Omental fat pad (tissue), 3 donors: ENCODE measurements at regions not wholly inside any gene's neighbourhood (a gene's known extent, or its start where the extent isn't known, plus 50 kb on each side); places are given as distances from the start of the nearest gene placed in this dataset.
"Not testable (repeated sequence)": the region's sequence is repeated elsewhere in the genome, so short reads cannot be mapped to it uniquely, and the experiment has no call there.

Experiments used
- ATAC-seq: fragments of 150-250 bp; one replicate; pipeline ENCODE4 v1.9.1; 2016; ENCODE audit warnings: mild to moderate bottlenecking, moderate library complexity; ENCODE audit not compliant: low FRiP score
- DNase-seq: peaks from one replicate; pipeline ENCODE4 v3.0.0-alpha.2; 2019; ENCODE audit warnings: low spot score
- TF ChIP-seq, protein P1 (sequence below), 3 donors: fragments of 450-650 bp; IDR thresholded peaks; one replicate each; pipeline ENCODE4 v1.5.1; 2016 to 2017; ENCODE audit warnings: antibody characterized with exemption in 3 of 3, mild to moderate bottlenecking in 3 of 3, moderate library complexity in 2 of 3

- TF ChIP-seq, protein P1, sequence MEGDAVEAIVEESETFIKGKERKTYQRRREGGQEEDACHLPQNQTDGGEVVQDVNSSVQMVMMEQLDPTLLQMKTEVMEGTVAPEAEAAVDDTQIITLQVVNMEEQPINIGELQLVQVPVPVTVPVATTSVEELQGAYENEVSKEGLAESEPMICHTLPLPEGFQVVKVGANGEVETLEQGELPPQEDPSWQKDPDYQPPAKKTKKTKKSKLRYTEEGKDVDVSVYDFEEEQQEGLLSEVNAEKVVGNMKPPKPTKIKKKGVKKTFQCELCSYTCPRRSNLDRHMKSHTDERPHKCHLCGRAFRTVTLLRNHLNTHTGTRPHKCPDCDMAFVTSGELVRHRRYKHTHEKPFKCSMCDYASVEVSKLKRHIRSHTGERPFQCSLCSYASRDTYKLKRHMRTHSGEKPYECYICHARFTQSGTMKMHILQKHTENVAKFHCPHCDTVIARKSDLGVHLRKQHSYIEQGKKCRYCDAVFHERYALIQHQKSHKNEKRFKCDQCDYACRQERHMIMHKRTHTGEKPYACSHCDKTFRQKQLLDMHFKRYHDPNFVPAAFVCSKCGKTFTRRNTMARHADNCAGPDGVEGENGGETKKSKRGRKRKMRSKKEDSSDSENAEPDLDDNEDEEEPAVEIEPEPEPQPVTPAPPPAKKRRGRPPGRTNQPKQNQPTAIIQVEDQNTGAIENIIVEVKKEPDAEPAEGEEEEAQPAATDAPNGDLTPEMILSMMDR (IDR thresholded peaks at IDR 0.05), result no peak
- ATAC-seq (no peak), DNase-seq (no peak)
These were observed 782.7 kb upstream of the SOX11 start for GRCh38 chr2:4909346-4910009.

GRCh38 chr2:4914036-4914435 is 778.1 kb upstream of the SOX11 start:
- ATAC-seq, result no peak
- TF ChIP-seq, protein P1 (IDR thresholded peaks at IDR 0.05), result no peak
- no peak for DNase-seq

DNA sequence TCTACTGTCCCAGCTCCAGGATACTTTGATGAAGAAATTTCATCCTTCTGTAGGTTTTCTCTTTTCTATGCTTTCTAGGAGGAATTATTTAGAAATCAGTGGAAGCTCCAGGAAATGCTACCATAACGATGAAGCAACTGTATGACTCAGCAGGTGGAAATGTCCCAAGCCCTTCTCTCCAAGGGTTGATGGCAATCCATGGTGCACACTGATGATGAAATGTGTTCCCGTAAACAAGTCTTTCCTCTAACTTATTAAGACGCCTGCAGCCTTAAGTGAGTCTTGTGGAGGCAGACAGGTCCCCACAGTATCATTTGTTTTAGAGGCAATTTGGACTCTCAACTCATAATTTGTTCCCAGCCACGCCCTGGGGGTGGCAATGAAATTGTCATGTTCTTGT is 777.6 kb upstream of the SOX11 start:
- ATAC-seq (peak; percentile 64), DNase-seq (no peak)
- TF ChIP-seq, protein P1 (IDR thresholded peaks at IDR 0.05), result no peak

DNA sequence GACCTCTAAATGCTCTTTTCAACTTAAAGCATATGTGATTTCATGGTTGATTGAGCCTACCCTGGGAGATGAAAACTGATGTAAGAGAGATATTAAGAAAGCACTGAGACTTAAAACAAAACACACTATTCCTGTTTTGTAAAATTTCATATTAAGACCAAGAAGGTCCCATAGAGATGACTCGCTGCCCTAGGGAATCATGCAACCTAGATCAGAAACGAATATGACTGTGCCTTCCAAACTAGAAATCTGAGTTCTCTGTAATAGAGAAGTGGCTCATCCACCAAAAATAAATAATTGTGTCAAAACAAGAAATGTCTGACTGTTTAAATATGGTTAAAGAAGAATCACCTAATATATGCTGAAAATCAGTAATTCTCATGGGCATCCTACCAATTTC is 776.8 kb upstream of the SOX11 start:
- ATAC-seq (no peak), DNase-seq (no peak)
- TF ChIP-seq, protein P1 (IDR thresholded peaks at IDR 0.05), result no peak

- ATAC-seq, result no peak
- DNase-seq, result no peak
- TF ChIP-seq, protein P1 (IDR thresholded peaks at IDR 0.05), result no peak
These were observed 776.1 kb upstream of the SOX11 start for GRCh38 chr2:4916094-4916493.

DNA sequence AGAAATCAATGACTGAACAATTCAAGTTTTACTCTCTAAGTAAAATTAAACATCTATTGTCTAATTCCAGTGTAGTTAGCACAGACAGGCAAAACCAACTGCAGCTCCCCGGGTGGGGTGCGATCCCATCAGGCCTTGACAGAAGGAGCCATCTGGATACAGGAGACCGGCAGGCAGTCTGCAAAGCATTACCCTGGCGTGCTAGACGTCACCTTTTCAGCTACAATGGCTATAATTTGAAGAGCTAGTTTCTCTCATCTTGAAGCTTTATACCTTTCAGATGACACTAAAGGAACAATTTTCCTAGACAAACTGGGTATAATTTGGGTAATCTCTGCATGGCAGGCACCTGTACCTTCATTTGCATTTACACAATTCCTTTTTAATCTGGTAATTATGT is 761.5 kb upstream of the SOX11 start:
- no peak for DNase-seq
- TF ChIP-seq, protein P1 (IDR thresholded peaks at IDR 0.05), result no peak
- no peak for ATAC-seq

DNA sequence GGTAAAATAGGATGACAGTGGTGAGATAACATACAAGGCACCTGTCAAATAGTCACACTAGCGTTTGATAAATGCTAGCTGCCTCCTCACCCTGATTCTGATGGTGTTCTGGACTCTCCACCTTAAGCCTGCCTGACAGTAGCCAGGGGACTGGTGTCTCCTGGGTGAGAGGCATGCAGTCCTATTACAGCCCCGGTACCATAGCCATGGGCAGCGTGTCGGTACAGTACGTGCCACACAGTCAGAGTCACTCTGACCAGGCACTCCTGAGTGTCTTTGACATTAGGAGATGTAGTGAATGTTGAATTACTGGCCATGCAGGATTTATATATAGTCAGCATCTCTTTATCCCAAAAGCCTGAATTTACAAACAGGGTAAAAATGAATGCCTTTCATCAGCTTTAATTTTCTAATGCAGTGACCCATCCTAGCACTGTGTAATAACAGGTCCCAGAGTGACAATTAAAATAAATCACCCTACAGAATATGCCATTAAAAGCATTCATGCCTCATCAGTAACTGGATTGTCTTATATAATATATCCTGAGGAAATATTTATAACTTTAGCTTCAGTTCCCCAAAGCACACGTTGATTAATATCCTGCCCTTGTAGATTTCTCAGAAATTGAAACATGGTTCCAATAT is 760.3 kb upstream of the SOX11 start:
- TF ChIP-seq, protein P1 (IDR thresholded peaks at IDR 0.05), result no peak
- no peak for DNase-seq
- no peak for ATAC-seq

- not testable (repeated sequence) for ATAC-seq
These were observed 756.9 kb upstream of the SOX11 start for GRCh38 chr2:4935291-4935690.

More at GRCh38 chr2:4935291-4935690, 756.9 kb upstream of the SOX11 start:
- DNase-seq, result not testable (repeated sequence)
